ENCODE measurements at regions not wholly inside any gene's neighbourhood (a gene's known extent, or its start where the extent isn't known, plus 50 kb on each side); places are given as distances from the start of the nearest gene placed in this dataset.

DNA sequence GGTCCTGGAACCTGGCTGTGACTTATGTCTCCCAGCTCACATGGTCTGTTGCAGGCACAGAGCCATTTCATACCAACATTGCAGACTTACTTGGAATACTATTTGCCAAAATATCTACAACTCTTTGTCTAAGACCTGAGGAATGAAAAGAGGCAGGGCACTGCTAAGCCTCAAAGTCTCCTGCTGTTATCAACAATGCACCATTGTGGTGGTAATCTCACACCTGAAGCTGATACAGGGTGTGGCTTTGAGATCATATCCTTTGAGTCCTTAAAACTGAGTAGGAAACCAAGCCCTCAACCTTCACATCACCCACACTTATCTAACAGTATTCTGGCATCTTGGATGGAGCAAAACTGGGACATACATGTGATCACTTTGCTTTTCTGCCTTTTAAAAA is 782.0 kb downstream of the EPHA3 start:
- no peak for DNase-seq (ENCODE audit: low read depth, low spot score)
- H3K36me3 Mint-ChIP-seq (ENCODE audit: low read depth), result peaks cover 5% of the 10 kb centered on the region
- no peaks in the 10 kb centered on the region for H3K27me3 Mint-ChIP-seq (ENCODE audit: low read depth)
- TF ChIP-seq, protein P1, sequence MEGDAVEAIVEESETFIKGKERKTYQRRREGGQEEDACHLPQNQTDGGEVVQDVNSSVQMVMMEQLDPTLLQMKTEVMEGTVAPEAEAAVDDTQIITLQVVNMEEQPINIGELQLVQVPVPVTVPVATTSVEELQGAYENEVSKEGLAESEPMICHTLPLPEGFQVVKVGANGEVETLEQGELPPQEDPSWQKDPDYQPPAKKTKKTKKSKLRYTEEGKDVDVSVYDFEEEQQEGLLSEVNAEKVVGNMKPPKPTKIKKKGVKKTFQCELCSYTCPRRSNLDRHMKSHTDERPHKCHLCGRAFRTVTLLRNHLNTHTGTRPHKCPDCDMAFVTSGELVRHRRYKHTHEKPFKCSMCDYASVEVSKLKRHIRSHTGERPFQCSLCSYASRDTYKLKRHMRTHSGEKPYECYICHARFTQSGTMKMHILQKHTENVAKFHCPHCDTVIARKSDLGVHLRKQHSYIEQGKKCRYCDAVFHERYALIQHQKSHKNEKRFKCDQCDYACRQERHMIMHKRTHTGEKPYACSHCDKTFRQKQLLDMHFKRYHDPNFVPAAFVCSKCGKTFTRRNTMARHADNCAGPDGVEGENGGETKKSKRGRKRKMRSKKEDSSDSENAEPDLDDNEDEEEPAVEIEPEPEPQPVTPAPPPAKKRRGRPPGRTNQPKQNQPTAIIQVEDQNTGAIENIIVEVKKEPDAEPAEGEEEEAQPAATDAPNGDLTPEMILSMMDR (conservative IDR thresholded peaks at IDR 0.05), result no peak
- H3K4me1 Mint-ChIP-seq, result no peaks in the 10 kb centered on the region
- H3K9me3 Mint-ChIP-seq, result peaks cover 4% of the 10 kb centered on the region
- H3K27ac Mint-ChIP-seq (ENCODE audit: unreplicated experiment), result no peak overlapping the region
- H3K4me3 Mint-ChIP-seq, result no peak overlapping the region

DNA sequence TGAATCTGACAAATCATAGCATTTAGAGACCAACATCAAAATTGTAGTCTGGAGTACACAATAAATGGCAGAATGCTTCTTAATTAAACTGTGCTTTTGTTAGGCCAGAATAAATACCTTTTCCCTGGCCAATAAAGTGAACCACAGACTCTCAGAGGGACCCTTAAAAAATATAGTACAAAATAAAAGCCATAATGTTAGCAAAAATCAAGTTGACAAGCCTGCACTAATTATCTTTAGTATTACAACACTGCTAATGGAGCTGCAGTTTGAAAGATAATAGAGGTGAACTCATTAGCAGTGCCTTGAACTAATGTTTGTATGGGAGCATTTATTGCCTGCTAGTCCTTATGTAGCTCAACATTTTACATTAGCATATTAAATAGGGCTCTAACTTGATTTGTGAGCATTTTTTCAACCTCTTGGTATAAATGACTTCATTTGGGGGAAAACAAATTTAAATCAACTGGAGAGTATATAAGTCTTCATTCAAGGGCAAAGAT is 801.3 kb downstream of the EPHA3 start:
- no peaks in the 10 kb centered on the region for H3K4me1 Mint-ChIP-seq
- no peak overlapping the region for H3K4me3 Mint-ChIP-seq
- no peaks in the 10 kb centered on the region for H3K36me3 Mint-ChIP-seq (ENCODE audit: low read depth)
- H3K27ac Mint-ChIP-seq (ENCODE audit: unreplicated experiment), result no peak overlapping the region
- TF ChIP-seq, protein P1 (conservative IDR thresholded peaks at IDR 0.05), result no peak
- H3K27me3 Mint-ChIP-seq (ENCODE audit: low read depth), result no peaks in the 10 kb centered on the region
- no peak for DNase-seq (ENCODE audit: low read depth, low spot score)
- H3K9me3 Mint-ChIP-seq, result peaks cover 12% of the 10 kb centered on the region

DNA sequence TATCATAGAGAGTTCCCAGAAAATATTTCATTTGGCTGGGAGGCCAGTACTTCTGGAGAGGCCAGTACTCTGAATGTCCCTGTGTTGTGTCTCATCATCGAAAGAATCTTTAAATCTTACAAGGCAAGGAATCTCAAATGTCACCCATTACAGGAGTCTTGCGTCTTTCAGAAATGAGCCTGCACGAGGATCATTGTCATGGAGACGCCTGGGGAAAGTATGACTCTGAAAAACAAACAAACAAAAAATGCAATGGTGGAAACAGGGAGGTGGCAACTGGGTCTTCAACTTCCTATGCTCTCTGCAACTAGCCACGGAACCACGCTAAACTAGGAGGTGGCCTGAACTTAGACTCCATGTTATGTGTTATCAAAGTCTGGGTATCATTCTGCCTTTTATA is 804.6 kb downstream of the EPHA3 start:
- H3K36me3 Mint-ChIP-seq (ENCODE audit: low read depth), result no peaks in the 10 kb centered on the region
- TF ChIP-seq, protein P1 (conservative IDR thresholded peaks at IDR 0.05), result no peak
- DNase-seq (ENCODE audit: low read depth, low spot score), result no peak
- no peak overlapping the region for H3K4me3 Mint-ChIP-seq
- no peaks in the 10 kb centered on the region for H3K27me3 Mint-ChIP-seq (ENCODE audit: low read depth)
- peaks cover 4% of the 10 kb centered on the region for H3K9me3 Mint-ChIP-seq
- H3K27ac Mint-ChIP-seq (ENCODE audit: unreplicated experiment), result no peak overlapping the region
- no peaks in the 10 kb centered on the region for H3K4me1 Mint-ChIP-seq

DNA sequence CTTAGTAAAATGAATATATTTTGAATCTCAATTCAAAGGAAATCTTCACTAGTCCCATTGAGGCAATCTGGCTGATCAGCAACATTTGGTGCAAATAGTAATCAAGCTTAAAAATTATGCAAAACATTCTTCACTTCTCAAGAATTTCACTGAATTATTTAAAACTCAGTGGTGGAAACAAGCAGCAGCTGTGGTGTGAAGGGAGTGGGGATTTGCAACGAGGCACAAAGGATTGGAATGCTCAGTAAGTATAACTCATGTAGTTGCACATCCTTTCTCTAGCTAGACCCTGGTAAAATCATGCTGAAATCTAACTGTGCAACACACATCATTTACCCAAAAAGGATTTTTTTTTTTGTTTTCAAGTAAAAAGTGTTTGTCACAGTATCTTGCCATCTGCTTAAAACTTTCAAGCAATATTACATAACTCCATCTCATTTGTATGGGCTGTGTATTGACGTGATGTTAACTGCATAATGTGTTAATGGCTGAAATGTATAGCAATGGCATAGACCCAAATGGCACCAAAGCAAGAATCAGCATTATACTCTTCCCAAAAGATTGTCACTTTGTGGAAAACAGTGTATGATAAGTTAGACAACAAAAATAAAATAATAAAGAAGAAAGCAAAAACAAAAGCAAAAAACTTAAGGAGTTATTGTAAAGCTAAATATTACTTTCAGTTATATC is 816.6 kb downstream of the EPHA3 start:
- H3K27ac Mint-ChIP-seq (ENCODE audit: unreplicated experiment), result no peak overlapping the region
- H3K4me3 Mint-ChIP-seq, result no peak overlapping the region
- no peaks in the 10 kb centered on the region for H3K4me1 Mint-ChIP-seq
- no peaks in the 10 kb centered on the region for H3K27me3 Mint-ChIP-seq (ENCODE audit: low read depth)
- peaks cover 3% of the 10 kb centered on the region for H3K9me3 Mint-ChIP-seq
- peaks cover 2% of the 10 kb centered on the region for H3K36me3 Mint-ChIP-seq (ENCODE audit: low read depth)
- TF ChIP-seq, protein P1 (conservative IDR thresholded peaks at IDR 0.05), result no peak
- DNase-seq (ENCODE audit: low read depth, low spot score), result no peak

DNA sequence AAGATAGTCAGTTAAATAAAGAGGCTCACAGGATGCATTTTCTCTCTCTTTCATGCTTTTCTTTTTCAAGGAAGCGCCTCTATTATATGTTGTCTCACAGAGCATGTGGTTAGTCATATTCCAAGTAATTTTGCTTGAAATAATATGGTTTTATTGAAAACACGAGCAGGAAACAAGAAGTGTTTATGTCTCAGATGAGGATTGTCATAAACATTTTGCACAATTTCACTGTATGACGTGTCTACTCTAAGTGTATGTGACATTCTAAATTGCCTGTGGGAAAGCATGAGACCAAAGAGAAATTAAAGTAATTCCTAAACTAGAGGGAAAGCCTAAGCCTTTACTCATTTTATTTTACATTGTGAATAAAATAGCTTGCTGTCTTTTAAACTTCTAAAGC is 818.6 kb downstream of the EPHA3 start:
- H3K27ac Mint-ChIP-seq (ENCODE audit: unreplicated experiment), result no peak overlapping the region
- no peaks in the 10 kb centered on the region for H3K27me3 Mint-ChIP-seq (ENCODE audit: low read depth)
- DNase-seq (ENCODE audit: low read depth, low spot score), result no peak
- H3K4me1 Mint-ChIP-seq, result no peaks in the 10 kb centered on the region
- TF ChIP-seq, protein P1 (conservative IDR thresholded peaks at IDR 0.05), result no peak
- H3K36me3 Mint-ChIP-seq (ENCODE audit: low read depth), result peaks cover under 1% of the 10 kb centered on the region
- no peak overlapping the region for H3K4me3 Mint-ChIP-seq
- H3K9me3 Mint-ChIP-seq, result peaks cover 2% of the 10 kb centered on the region
